Karpas-422 (cell line): ENCODE measurements at regions not wholly inside any gene's neighbourhood (a gene's known extent, or its start where the extent isn't known, plus 50 kb on each side); places are given as distances from the start of the nearest gene placed in this dataset.

ENCODE experiments used
- DNase-seq: peaks from one replicate; pipeline ENCODE4 v3.0.0-alpha.2; 2015
- H2AFZ ChIP-seq: fragments of 200-600 bp; sonication (generic); 2 replicates; pipeline ENCODE4 v1.6.1; 2014; ENCODE audit warnings: antibody characterized with exemption, low read length, mixed read lengths
- H3K27ac ChIP-seq: fragments of 200-600 bp; sonication (generic); 2 replicates; pipeline ENCODE4 v1.5.1; 2014; ENCODE audit warnings: mild to moderate bottlenecking, low read length, moderate library complexity
- H3K27me3 ChIP-seq: fragments of 200-600 bp; sonication (generic); 2 replicates; pipeline ENCODE4 v1.6.1; 2014; ENCODE audit warnings: low read length, mixed read lengths
- H3K36me3 ChIP-seq: fragments of 200-600 bp; sonication (generic); 2 replicates; pipeline ENCODE4 v1.6.1; 2014; ENCODE audit warnings: low read length, mixed read lengths; ENCODE audit not compliant: insufficient read depth
- H3K4me1 ChIP-seq: fragments of 200-600 bp; sonication (generic); 2 replicates; pipeline ENCODE4 v1.6.1; 2014; ENCODE audit warnings: mild to moderate bottlenecking, low read length, mixed read lengths
- H3K4me2 ChIP-seq: fragments of 200-600 bp; sonication (generic); 2 replicates; pipeline ENCODE4 v1.6.1; 2014; ENCODE audit warnings: low read length, low read depth, mild to moderate bottlenecking; ENCODE audit not compliant: poor library complexity, severe bottlenecking
- H3K4me3 ChIP-seq: fragments of 200-600 bp; sonication (generic); 2 replicates; pipeline ENCODE4 v1.5.1; 2014; ENCODE audit warnings: mild to moderate bottlenecking, antibody characterized with exemption, low read length, mixed read lengths
- H3K79me2 ChIP-seq: fragments of 200-600 bp; sonication (generic); 2 replicates; pipeline ENCODE4 v1.6.1; 2014; ENCODE audit warnings: mild to moderate bottlenecking, low read length, mixed read lengths
- H3K9ac ChIP-seq: fragments of 200-600 bp; sonication (generic); 2 replicates; pipeline ENCODE4 v1.6.0; 2014; ENCODE audit warnings: low read length
- H3K9me2 ChIP-seq: fragments of 200-600 bp; sonication (generic), shearing (Covaris generic); replicated peaks from 2 replicates; pipeline ENCODE4 v1.6.0; 2014; ENCODE audit warnings: mild to moderate bottlenecking, low read length, moderate library complexity; ENCODE audit not compliant: insufficient read depth
- H3K9me3 ChIP-seq: fragments of 300-700, 200-600 bp; sonication (generic); 2 replicates; pipeline ENCODE4 v1.6.1; 2014; ENCODE audit warnings: low read length, mixed read lengths
- H4K20me1 ChIP-seq: fragments of 200-600 bp; sonication (generic); 2 replicates; pipeline ENCODE4 v1.6.1; 2014; ENCODE audit warnings: mild to moderate bottlenecking, antibody characterized with exemption, low read length, low read depth; ENCODE audit not compliant: insufficient read depth

DNA sequence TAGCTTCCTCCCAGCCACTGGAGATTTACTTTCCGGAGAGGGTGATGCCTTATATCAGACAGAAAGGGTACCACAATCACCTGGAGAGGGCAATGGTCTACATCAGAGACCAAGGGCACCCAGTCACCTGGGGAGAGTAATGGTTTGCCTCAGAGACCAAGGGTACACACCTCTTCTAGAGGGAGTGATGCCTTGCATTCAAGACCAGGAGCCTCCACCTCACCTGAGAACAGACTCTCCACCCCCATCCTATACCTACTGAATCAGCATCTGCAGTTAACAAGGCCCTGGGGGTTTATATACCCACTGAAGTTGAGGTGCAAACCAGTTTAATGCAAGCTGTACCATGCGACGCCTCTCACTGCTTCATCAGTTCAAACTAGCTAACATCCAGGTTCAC is 270.2 kb upstream of the IGFBP3 start:
- Histone ChIP-seq H3K9me3 (no peaks in the 10 kb centered on the region), H3K9ac (no peak overlapping the region), H3K27me3 (no peaks in the 10 kb centered on the region), H3K4me2 (no peak overlapping the region), H3K27ac (no peak overlapping the region), H3K4me1 (no peaks in the 10 kb centered on the region), H3K9me2 (no peaks in the 10 kb centered on the region; the same call in 1 of the 2 replicates), H2AFZ (no peak overlapping the region), H3K4me3 (no peak overlapping the region), H3K79me2 (no peaks in the 10 kb centered on the region), H3K36me3 (no peaks in the 10 kb centered on the region), H4K20me1 (no peaks in the 10 kb centered on the region)
- DNase-seq = no peak

DNA sequence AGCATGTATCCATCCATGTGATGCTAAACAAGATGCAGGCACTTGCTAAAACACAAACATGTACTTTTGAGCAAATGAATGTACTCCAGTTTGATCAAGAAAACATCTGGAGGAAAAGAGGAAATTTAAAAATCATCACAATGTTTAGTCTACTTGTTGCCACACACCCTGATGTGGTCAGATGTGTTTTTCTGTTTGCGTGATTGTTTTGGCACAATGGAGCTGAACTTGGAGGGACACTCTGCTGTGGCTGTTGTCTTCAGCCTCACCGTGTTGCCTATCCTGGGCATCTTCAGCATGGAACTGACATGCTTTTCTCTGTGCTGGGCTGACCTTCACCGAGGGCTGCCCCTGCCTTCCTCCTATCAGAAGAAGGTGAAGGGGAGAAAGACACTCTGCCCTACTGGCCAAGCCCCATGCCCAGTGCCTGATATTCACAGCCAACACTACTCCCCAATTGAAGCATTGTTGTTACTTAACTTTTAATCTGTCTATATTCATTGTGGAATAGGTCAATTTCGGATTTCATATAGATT is 268.3 kb upstream of the IGFBP3 start:
- Histone ChIP-seq H2AFZ (no peak overlapping the region), H3K36me3 (no peaks in the 10 kb centered on the region), H3K4me2 (no peak overlapping the region), H3K27me3 (no peaks in the 10 kb centered on the region), H4K20me1 (no peaks in the 10 kb centered on the region), H3K9ac (no peak overlapping the region), H3K27ac (no peak overlapping the region), H3K79me2 (no peaks in the 10 kb centered on the region), H3K9me2 (no peaks in the 10 kb centered on the region), H3K4me1 (no peaks in the 10 kb centered on the region), H3K4me3 (no peak overlapping the region), H3K9me3 (no peaks in the 10 kb centered on the region)
- DNase-seq = no peak

DNA sequence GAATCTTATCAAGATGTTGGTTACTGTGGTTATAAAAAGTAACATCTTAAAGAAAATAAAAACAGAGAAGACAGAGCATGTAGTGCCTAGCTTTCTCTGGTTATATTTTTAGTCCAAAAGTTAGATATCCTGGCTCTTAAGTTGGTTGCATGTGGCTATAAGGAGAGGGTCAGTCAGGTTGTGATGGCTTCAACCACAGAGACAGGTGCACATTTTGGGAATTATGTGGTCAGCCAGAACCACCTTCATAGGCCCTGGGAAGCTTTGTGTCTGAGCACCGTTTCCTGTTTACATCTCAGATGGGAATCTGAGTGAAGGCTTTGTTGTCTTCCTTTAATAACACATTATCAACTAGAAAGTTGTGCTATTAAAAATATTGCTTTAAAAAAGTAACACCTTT is 265.1 kb upstream of the IGFBP3 start:
- H3K4me3 ChIP-seq = no peak overlapping the region
- no peaks in the 10 kb centered on the region for H3K9me3 ChIP-seq
- H4K20me1 ChIP-seq = no peaks in the 10 kb centered on the region
- no peaks in the 10 kb centered on the region for H3K9me2 ChIP-seq
- no peak overlapping the region for H3K9ac ChIP-seq
- H3K27ac ChIP-seq = no peak overlapping the region
- no peaks in the 10 kb centered on the region for H3K4me1 ChIP-seq
- no peak for DNase-seq
- H3K27me3 ChIP-seq = no peaks in the 10 kb centered on the region
- H2AFZ ChIP-seq = no peak overlapping the region
- H3K36me3 ChIP-seq = no peaks in the 10 kb centered on the region
- H3K4me2 ChIP-seq = no peak overlapping the region
- H3K79me2 ChIP-seq = no peaks in the 10 kb centered on the region

DNA sequence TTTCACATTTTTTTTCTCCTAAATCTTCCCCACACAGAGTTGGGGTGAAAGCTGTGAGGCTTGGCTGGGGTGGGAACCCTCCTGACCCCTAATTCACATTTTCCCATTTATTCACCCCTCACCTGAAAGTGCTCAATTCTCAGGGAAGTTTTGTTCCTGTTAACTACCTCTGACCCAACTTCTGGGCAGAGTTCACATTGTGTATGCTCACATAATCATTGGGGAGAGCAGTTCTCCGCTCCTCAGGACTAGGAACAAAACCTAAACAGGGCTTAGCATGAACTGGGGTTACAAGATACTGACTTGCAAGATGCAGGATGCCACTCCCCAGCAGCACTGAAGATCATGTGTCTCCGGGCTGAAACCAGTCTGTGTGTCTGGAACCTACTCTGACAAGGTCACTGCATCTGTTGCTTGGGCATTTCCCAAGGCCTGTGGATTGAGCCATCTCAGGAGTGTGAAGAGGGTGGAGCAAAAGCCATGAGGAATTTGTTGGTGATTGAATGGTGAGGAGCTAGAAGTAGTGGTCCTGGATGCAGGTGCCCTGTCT is 258.1 kb upstream of the IGFBP3 start:
- Histone ChIP-seq H3K9me2 (no peaks in the 10 kb centered on the region), H3K9me3 (no peaks in the 10 kb centered on the region), H2AFZ (no peak overlapping the region), H3K27ac (no peak overlapping the region), H3K9ac (no peak overlapping the region), H3K27me3 (no peaks in the 10 kb centered on the region), H3K4me2 (no peak overlapping the region), H3K4me1 (no peaks in the 10 kb centered on the region), H3K36me3 (no peaks in the 10 kb centered on the region), H4K20me1 (no peaks in the 10 kb centered on the region), H3K4me3 (no peak overlapping the region), H3K79me2 (no peaks in the 10 kb centered on the region)
- no peak for DNase-seq

DNA sequence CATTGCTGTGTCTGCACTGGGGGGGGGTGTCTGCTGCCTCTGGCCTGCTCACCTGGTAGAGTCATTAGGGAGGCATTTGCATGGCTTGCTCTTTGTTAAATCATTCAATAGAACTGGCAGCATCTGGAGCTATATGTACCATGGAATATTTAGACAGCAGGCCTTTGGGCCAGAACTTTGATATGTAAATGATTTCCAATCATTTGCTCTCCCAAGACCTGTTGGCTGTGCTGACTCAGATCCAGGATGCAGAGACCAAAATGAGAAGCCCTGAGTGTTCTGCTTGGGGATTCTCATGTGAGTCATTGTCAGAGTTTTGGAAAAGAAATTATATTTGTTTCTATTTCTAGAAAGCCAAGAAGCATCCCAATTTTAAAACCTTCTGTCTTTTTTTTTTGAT is 257.6 kb upstream of the IGFBP3 start:
- Histone ChIP-seq H3K4me2 (no peak overlapping the region), H3K4me1 (no peaks in the 10 kb centered on the region), H3K4me3 (no peak overlapping the region), H3K79me2 (no peaks in the 10 kb centered on the region), H4K20me1 (no peaks in the 10 kb centered on the region), H3K9ac (no peak overlapping the region), H3K36me3 (no peaks in the 10 kb centered on the region), H3K27me3 (no peaks in the 10 kb centered on the region), H3K27ac (no peak overlapping the region), H3K9me2 (no peaks in the 10 kb centered on the region), H2AFZ (no peak overlapping the region), H3K9me3 (no peaks in the 10 kb centered on the region)
- DNase-seq = no peak

DNA sequence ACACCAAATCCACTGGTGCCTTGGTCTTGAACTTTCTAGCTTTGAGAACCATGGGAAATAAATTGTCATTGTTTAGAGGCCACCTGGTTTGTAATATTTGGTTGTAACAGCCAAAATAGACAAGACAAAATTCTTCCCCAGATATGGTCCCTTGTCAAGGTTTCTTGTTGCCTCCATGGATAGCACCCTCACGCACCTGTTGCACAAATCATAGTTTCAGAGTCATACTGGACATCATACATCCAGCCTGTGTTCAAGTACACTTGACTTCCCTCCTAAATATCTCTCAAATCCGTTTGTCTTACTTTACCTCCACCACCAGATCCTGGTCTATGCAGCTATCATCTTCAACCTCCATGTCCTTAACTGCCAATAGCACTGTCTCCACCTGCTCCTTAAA is 256.7 kb upstream of the IGFBP3 start:
- DNase-seq = no peak
- Histone ChIP-seq H3K79me2 (no peaks in the 10 kb centered on the region), H3K36me3 (no peaks in the 10 kb centered on the region), H3K4me1 (no peaks in the 10 kb centered on the region), H3K4me2 (no peak overlapping the region), H2AFZ (no peak overlapping the region), H3K27ac (no peak overlapping the region), H3K9me2 (no peaks in the 10 kb centered on the region), H4K20me1 (no peaks in the 10 kb centered on the region), H3K27me3 (no peaks in the 10 kb centered on the region), H3K9me3 (no peaks in the 10 kb centered on the region), H3K4me3 (no peak overlapping the region), H3K9ac (no peak overlapping the region)

DNA sequence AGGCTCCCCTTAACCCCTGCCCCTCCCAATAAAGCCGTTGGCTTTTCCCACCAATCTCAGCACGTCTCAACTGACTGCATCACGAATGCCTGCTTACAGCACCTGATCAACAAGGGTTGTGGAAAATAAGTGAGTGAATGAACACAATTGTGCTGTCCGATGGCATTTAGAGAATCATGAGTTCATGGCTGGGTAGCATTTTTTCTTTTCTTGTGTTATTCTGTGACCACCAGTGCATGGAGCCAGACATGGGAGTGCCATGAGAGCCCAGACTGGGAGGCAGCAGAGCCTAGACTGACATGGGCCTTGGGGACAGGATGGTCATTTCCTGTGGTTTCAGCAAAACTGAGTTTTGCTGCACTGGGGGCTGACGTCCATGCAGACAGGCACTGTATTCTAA is 254.1 kb upstream of the IGFBP3 start:
- no peak for DNase-seq
- no peaks in the 10 kb centered on the region for H3K9me3 ChIP-seq
- no peaks in the 10 kb centered on the region for H3K79me2 ChIP-seq
- no peak overlapping the region for H3K9ac ChIP-seq
- no peak overlapping the region for H3K27ac ChIP-seq
- H3K4me3 ChIP-seq = no peak overlapping the region
- no peaks in the 10 kb centered on the region for H4K20me1 ChIP-seq
- H3K27me3 ChIP-seq = no peaks in the 10 kb centered on the region
- no peak overlapping the region for H3K4me2 ChIP-seq
- H3K4me1 ChIP-seq = no peaks in the 10 kb centered on the region
- H2AFZ ChIP-seq = no peak overlapping the region
- no peaks in the 10 kb centered on the region for H3K36me3 ChIP-seq
- no peaks in the 10 kb centered on the region for H3K9me2 ChIP-seq

DNA sequence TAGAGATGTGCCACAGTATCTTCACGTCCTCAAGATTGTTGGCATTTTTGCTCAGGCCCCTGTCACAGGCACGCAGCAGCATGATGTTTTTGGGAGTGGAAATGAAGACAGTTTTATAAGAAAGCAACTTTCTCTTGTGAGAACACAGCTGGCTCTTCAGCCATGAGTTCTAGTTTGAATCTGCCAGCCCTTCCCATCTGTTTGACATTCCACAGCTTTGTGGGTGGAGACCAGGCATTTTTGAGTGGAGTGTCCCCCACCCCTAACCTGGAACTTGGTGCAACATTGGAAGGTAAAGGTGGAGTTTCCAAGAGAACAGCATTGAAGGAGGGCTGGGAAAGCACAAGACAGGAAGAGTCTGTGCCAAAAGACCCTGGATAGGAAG is 253.1 kb upstream of the IGFBP3 start:
- Histone ChIP-seq H3K4me3 (no peak overlapping the region), H3K9ac (no peak overlapping the region), H2AFZ (no peak overlapping the region), H3K36me3 (no peaks in the 10 kb centered on the region), H3K9me2 (no peaks in the 10 kb centered on the region), H3K4me1 (no peaks in the 10 kb centered on the region), H3K27ac (no peak overlapping the region), H3K9me3 (no peaks in the 10 kb centered on the region), H3K27me3 (no peaks in the 10 kb centered on the region), H4K20me1 (no peaks in the 10 kb centered on the region), H3K4me2 (no peak overlapping the region), H3K79me2 (no peaks in the 10 kb centered on the region)
- DNase-seq = no peak
